ENCODE measurements at regions not wholly inside any gene's neighbourhood (a gene's known extent, or its start where the extent isn't known, plus 50 kb on each side); places are given as distances from the start of the nearest gene placed in this dataset.

GRCh38 chr3:113142476-113142875 lies 68.9 kb upstream of the BOC start:
- H3K4me3 ChIP-seq (ENCODE audit: low read depth, low read length): no peak overlapping the region
- TF ChIP-seq CTCF (conservative IDR thresholded peaks at IDR 0.05; ENCODE audit: low read depth, low read length): no peak
- DNase-seq (ENCODE audit: low read depth): no peak

DNA sequence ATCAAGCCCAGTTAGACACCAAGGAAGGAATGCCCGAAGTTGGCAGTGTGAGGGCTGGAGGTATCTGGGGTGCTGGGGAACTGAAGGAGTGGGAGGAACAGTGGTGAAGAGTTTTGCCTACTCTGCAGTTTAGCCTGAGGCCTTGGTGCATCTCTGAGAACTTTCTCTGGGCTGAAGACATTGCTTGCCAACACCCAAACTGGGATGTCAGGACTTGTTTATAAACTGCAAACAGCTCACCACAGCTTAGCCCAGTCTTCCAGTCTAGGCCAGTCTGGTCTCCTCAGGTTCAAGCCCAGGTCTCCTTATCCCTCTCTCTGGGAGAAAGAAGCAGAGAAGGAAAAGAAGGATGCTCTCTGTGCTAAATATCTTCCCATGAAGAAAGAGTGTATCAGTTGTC lies 68.0 kb upstream of the BOC start:
- H3K4me3 ChIP-seq (ENCODE audit: low read depth, low read length): no peak overlapping the region
- no peak for DNase-seq (ENCODE audit: low read depth)
- TF ChIP-seq CTCF (conservative IDR thresholded peaks at IDR 0.05; ENCODE audit: low read depth, low read length): no peak

DNA sequence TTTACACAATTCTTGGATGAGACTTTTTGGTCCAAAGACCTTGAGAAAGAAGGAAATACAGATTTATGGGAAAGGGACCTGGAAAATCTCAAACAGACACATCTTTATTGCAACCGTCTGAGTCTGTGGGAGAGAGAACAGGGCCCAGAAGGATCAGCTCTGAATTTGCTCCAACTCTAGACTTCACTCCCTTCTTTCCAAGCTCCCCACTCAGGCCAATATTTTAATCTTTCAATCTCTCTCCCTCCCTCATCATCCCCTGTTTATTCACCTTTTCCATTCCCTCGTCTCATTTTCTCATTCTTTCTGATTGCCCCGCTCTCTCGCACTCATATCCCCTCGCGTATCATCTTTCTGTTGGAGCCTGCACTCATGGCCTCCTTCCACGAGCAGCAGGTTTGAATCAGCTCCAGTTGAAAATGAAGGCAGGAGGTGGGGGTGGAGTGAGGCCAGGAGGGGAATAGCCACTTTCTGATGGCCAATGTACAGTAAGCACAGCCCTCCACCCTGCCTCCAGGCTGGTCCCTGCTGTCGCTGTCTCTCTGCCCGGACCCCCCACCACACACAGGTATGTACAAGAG lies 63.6 kb upstream of the BOC start:
- no peak for TF ChIP-seq CTCF (conservative IDR thresholded peaks at IDR 0.05; ENCODE audit: low read depth, low read length)
- no peak for DNase-seq (ENCODE audit: low read depth)
- no peak overlapping the region for H3K4me3 ChIP-seq (ENCODE audit: low read depth, low read length)

DNA sequence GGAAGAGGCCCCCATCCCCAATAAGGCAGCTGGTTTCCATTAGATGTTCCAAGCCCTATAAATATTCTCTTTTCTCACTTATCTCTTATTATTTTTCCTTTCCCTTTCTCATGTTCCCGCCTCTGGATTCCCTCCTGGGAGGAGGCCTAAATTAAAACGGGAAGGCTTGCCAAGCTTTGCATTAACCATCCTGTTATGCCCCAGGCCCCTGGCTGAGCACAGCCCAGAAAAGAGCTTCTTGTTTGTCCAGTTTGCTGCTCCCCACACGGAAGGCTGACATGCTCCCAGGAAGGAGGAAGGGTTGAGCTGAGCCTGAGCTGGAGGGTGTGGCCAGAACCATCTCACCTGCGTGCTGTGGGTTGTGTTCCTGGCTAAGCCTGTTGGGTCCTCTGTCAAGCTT lies 63.1 kb upstream of the BOC start:
- no peak for DNase-seq (ENCODE audit: low read depth)
- no peak for TF ChIP-seq CTCF (conservative IDR thresholded peaks at IDR 0.05; ENCODE audit: low read depth, low read length)
- H3K4me3 ChIP-seq (ENCODE audit: low read depth, low read length): no peak overlapping the region

GRCh38 chr3:113150250-113150649 lies 61.1 kb upstream of the BOC start:
- no peak overlapping the region for H3K4me3 ChIP-seq (ENCODE audit: low read depth, low read length)
- DNase-seq (ENCODE audit: low read depth): no peak
- TF ChIP-seq CTCF (conservative IDR thresholded peaks at IDR 0.05; ENCODE audit: low read depth, low read length): no peak

DNA sequence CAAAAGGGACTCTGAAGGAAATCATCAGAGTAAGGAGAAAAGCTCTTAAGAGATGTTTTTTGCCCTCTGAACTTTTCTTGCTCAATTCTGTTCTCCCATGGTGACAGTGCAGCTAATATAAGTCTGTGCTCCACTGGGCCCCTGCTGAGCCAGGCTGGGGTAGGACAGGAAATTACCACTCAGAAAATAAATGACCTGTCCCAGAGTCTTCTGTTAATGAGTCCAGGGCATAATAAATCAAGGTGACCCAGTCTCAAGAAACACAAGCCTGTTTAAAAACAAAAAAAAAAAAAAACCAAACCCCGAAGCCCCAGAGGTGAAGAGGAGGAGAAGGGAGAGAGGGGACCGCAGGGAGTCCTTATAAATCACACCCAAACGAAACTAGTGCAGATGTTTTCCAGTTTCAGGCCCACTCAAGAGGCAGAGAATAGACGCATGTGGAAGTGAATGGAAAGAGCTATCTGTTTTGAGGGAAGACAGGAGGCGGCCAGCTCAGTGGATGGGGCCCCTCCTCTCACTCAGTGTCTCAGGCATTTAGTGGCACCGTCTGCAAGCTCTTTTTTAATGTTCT lies 59.8 kb upstream of the BOC start:
- H3K4me3 ChIP-seq (ENCODE audit: low read depth, low read length): no peak overlapping the region
- peak; percentile 80 for DNase-seq (ENCODE audit: low read depth)

More for the DNA sequence above, 59.8 kb upstream of the BOC start:
- no peak for TF ChIP-seq CTCF (conservative IDR thresholded peaks at IDR 0.05; ENCODE audit: low read depth, low read length)

Measured in choroid plexus epithelial cell (primary cell).